Thyroid gland (tissue), 4 donors: ENCODE measurements at regions not wholly inside any gene's neighbourhood (a gene's known extent, or its start where the extent isn't known, plus 50 kb on each side); places are given as distances from the start of the nearest gene placed in this dataset.

ENCODE experiments used
- CTCF ChIP-seq, 6 experiments: fragments of 200-600 bp in 3 of 6; fragments of 450-650 bp in 3 of 6; sonication (generic) in 3 of 6; IDR thresholded peaks; one replicate each; pipeline ENCODE4 v1.5.1; 2016 to 2019; ENCODE audit warnings: antibody characterized with exemption in 6 of 6, mild to moderate bottlenecking in 2 of 6, inconsistent platforms in 1 of 6, moderate library complexity in 1 of 6
- POLR2A ChIP-seq, 2 donors: fragments of 450-650 bp; IDR thresholded peaks; one replicate each; pipeline ENCODE4 v1.6.1; 2017; ENCODE audit warnings: antibody characterized with exemption in 2 of 2, mild to moderate bottlenecking in 2 of 2, moderate library complexity in 1 of 2

GRCh38 chr1:98164509-98164908 lies 243.7 kb upstream of the DPYD start:
- no peak for TF ChIP-seq CTCF (IDR thresholded peaks at IDR 0.05)
- TF ChIP-seq POLR2A (IDR thresholded peaks at IDR 0.05): no peak
